Loucy (cell line): ENCODE measurements at regions not wholly inside any gene's neighbourhood (a gene's known extent, or its start where the extent isn't known, plus 50 kb on each side); places are given as distances from the start of the nearest gene placed in this dataset.

Experiments used
- CTCF ChIP-seq: fragments of 200-600 bp; sonication (generic); conservative IDR thresholded peaks from 2 replicates; pipeline ENCODE4 v1.5.1; 2014; ENCODE audit warnings: mild to moderate bottlenecking, antibody characterized with exemption, low read length
- EZH2phosphoT487 ChIP-seq: fragments of 200-600 bp; IDR thresholded peaks from 2 replicates; pipeline ENCODE4 v1.6.1; 2018; ENCODE audit warnings: antibody characterized with exemption, mild to moderate bottlenecking, moderate library complexity, borderline replicate concordance

GRCh38 chr4:124290678-124291077 is 421.9 kb downstream of the ANKRD50 start:
- no peak for TF ChIP-seq CTCF
- TF ChIP-seq EZH2phosphoT487: no peak
